CD14-positive monocyte (primary cell): ENCODE measurements at regions not wholly inside any gene's neighbourhood (a gene's known extent, or its start where the extent isn't known, plus 50 kb on each side); places are given as distances from the start of the nearest gene placed in this dataset.

Experiments used
- DNase-seq, 3 donors: peaks; one replicate each; pipeline ENCODE4 v3.0.0-alpha.2; 2011 to 2022
- H2AFZ ChIP-seq: 2 replicates; pipeline ENCODE4 v1.6.0; 2012; ENCODE audit warnings: mild to moderate bottlenecking, low read depth, low read length, inconsistent platforms; ENCODE audit not compliant: insufficient read depth, poor library complexity, severe bottlenecking
- H3K27ac ChIP-seq, 2 donors: 1 replicate in 1 of 2; 2 replicates in 1 of 2; pipeline ENCODE4 v1.5.1; 2012 to 2013; ENCODE audit warnings: low read length in 2 of 2, control low read depth in 1 of 2, inconsistent platforms in 1 of 2, low read depth in 1 of 2, mild to moderate bottlenecking in 1 of 2
- H3K27me3 ChIP-seq, 2 donors: one replicate each; pipeline versions ENCODE4 v1.6.0 to v1.6.1; 2011 to 2013; ENCODE audit warnings: low read length in 2 of 2; ENCODE audit not compliant: control insufficient read depth in 2 of 2, insufficient read depth in 2 of 2
- H3K36me3 ChIP-seq, 2 donors: replicated peaks in 1 of 2; 1 replicate in 1 of 2; 2 replicates in 1 of 2; pipeline versions ENCODE4 v1.5.1 to v1.6.1; 2012 to 2013; ENCODE audit warnings: low read length in 2 of 2, control low read depth in 1 of 2, inconsistent platforms in 1 of 2, mild to moderate bottlenecking in 1 of 2; ENCODE audit not compliant: insufficient read depth in 2 of 2, control insufficient read depth in 1 of 2
- H3K4me1 ChIP-seq, 2 donors: 1 replicate in 1 of 2; 2 replicates in 1 of 2; pipeline versions ENCODE4 v1.5.1 to v1.6.1; 2012 to 2013; ENCODE audit warnings: low read length in 2 of 2, control low read depth in 1 of 2, inconsistent platforms in 1 of 2, mild to moderate bottlenecking in 1 of 2, moderate library complexity in 1 of 2; ENCODE audit not compliant: insufficient read depth in 2 of 2, control insufficient read depth in 1 of 2
- H3K4me2 ChIP-seq: replicated peaks from 2 replicates; pipeline ENCODE3; 2012; ENCODE audit warnings: low read length, moderate library complexity, mild to moderate bottlenecking; ENCODE audit not compliant: poor library complexity, severe bottlenecking; ENCODE audit errors: extremely low read depth
- H3K4me3 ChIP-seq, 3 experiments: fragments of 200-600 bp in 1 of 3; sonication (generic) in 1 of 3; replicated peaks in 1 of 3; 1 replicate in 2 of 3; 2 replicates in 1 of 3; pipeline ENCODE4 v1.5.1; 2011 to 2013; ENCODE audit warnings: low read length in 3 of 3, mild to moderate bottlenecking in 3 of 3, control low read depth in 2 of 3, low read depth in 2 of 3, inconsistent platforms in 1 of 3, moderate library complexity in 1 of 3
- H3K79me2 ChIP-seq: 2 replicates; pipeline ENCODE4 v1.6.0; 2012; ENCODE audit warnings: mild to moderate bottlenecking, control low read depth, inconsistent platforms, low read length, moderate library complexity; ENCODE audit not compliant: insufficient read depth
- H3K9ac ChIP-seq: 2 replicates; pipeline ENCODE4 v1.6.0; 2017; ENCODE audit warnings: low read length, mild to moderate bottlenecking; ENCODE audit not compliant: insufficient read depth, poor library complexity, severe bottlenecking
- H3K9me3 ChIP-seq, 2 donors: replicated peaks in 1 of 2; 1 replicate in 1 of 2; 2 replicates in 1 of 2; pipeline versions ENCODE4 v1.5.1 to v1.6.1; 2012 to 2013; ENCODE audit warnings: low read length in 2 of 2, control low read depth in 1 of 2; ENCODE audit not compliant: control insufficient read depth in 1 of 2, insufficient read depth in 1 of 2
- H4K20me1 ChIP-seq: 2 replicates; pipeline ENCODE4 v1.6.0; 2012; ENCODE audit warnings: mild to moderate bottlenecking, low read length, control low read depth, moderate library complexity; ENCODE audit not compliant: insufficient read depth
- H3K27ac Mint-ChIP-seq, 7 donors: one replicate each; pipeline ENCODE4 v1.8.0; 2020; ENCODE audit warnings: mild to moderate bottlenecking in 7 of 7, mixed read lengths in 7 of 7, moderate library complexity in 6 of 7, inconsistent platforms in 2 of 7
- H3K27me3 Mint-ChIP-seq, 3 donors: one replicate each; pipeline ENCODE4 v1.8.0; 2021 to 2022; ENCODE audit warnings: low read depth in 3 of 3, mild to moderate bottlenecking in 3 of 3, mixed read lengths in 3 of 3, moderate library complexity in 3 of 3, inconsistent platforms in 1 of 3
- H3K36me3 Mint-ChIP-seq, 2 donors: one replicate each; pipeline ENCODE4 v1.8.0; 2020; ENCODE audit warnings: mixed read lengths in 2 of 2, inconsistent platforms in 1 of 2, mild to moderate bottlenecking in 1 of 2
- H3K4me1 Mint-ChIP-seq: one replicate; pipeline ENCODE4 v1.8.0; 2020; ENCODE audit warnings: mild to moderate bottlenecking, mixed read lengths
- H3K4me3 Mint-ChIP-seq, 2 donors: one replicate each; pipeline ENCODE4 v1.8.0; 2020; ENCODE audit warnings: mild to moderate bottlenecking in 2 of 2, mixed read lengths in 2 of 2, moderate library complexity in 1 of 2
- H3K9me3 Mint-ChIP-seq, 7 donors: one replicate each; pipeline ENCODE4 v1.8.0; 2020 to 2022; ENCODE audit warnings: mixed read lengths in 7 of 7, mild to moderate bottlenecking in 6 of 7, moderate library complexity in 6 of 7, inconsistent platforms in 2 of 7
- WGBS: methylation state at CpG from one replicate; pipeline ENCODE4 v1.1.5; 2013; ENCODE audit warnings: missing lambda C conversion rate; ENCODE audit not compliant: insufficient coverage; 5-methylcytosine and 5-hydroxymethylcytosine counted together
- intact Hi-C, 2 donors: fragments of 100-400 bp; cut with micrococcal nuclease; formaldehyde crosslinking; loops; one replicate each; pipeline versions ENCODE4 v1.15.0 to v1.15.1; 2023
- TF ChIP-seq, protein P1 (sequence below): fragments of 200-600 bp; IDR thresholded peaks from one replicate; pipeline ENCODE4 v1.8.0; 2022; ENCODE audit warnings: antibody characterized with exemption, mild to moderate bottlenecking

DNA sequence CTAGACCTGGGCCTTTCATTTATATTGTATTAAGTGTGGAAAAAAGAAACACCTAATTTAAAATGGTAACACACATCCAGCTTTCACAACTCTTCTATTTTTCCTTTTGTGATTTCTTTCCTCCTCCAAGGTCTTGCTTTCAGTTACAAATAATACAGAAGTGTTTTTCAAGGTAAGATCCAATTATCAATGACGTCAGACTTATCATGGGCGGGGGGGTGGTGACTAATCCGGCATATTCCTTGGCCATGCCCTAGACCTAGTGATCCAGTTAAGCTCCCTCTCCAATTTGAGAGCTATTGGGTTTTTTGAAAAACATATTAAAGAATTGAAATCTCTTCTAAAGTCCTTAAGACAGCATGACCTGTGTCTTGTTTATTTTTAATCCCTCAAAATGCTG, 669.9 kb upstream of the NR5A2 start:
- TF ChIP-seq, protein P1, sequence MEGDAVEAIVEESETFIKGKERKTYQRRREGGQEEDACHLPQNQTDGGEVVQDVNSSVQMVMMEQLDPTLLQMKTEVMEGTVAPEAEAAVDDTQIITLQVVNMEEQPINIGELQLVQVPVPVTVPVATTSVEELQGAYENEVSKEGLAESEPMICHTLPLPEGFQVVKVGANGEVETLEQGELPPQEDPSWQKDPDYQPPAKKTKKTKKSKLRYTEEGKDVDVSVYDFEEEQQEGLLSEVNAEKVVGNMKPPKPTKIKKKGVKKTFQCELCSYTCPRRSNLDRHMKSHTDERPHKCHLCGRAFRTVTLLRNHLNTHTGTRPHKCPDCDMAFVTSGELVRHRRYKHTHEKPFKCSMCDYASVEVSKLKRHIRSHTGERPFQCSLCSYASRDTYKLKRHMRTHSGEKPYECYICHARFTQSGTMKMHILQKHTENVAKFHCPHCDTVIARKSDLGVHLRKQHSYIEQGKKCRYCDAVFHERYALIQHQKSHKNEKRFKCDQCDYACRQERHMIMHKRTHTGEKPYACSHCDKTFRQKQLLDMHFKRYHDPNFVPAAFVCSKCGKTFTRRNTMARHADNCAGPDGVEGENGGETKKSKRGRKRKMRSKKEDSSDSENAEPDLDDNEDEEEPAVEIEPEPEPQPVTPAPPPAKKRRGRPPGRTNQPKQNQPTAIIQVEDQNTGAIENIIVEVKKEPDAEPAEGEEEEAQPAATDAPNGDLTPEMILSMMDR: no peak
- no CpG with 5 or more reads among the region's 3 CpGs for WGBS
- H2AFZ ChIP-seq: no peak overlapping the region
- Mint-ChIP-seq H3K4me3 (no peak overlapping the region), H3K27me3 (no peaks in the 10 kb centered on the region), H3K9me3 (peaks cover 0 to 17% (median 9%) of the 10 kb centered on the region in 7 donors), H3K4me1 (no peaks in the 10 kb centered on the region), H3K36me3 (no peaks in the 10 kb centered on the region), H3K27ac (no peak overlapping the region)
- H4K20me1 ChIP-seq: no peaks in the 10 kb centered on the region
- H3K9ac ChIP-seq: no peak overlapping the region
- intact Hi-C loops: no loop called here
- no peaks in the 10 kb centered on the region for H3K79me2 ChIP-seq
- no peak overlapping the region for H3K4me2 ChIP-seq
- no peaks in the 10 kb centered on the region for H3K9me3 ChIP-seq
- no peak overlapping the region for H3K27ac ChIP-seq
- DNase-seq: no peak
- no peaks in the 10 kb centered on the region for H3K27me3 ChIP-seq
- H3K4me3 ChIP-seq: no peak overlapping the region
- H3K36me3 ChIP-seq: no peaks in the 10 kb centered on the region
- no peaks in the 10 kb centered on the region for H3K4me1 ChIP-seq

DNA sequence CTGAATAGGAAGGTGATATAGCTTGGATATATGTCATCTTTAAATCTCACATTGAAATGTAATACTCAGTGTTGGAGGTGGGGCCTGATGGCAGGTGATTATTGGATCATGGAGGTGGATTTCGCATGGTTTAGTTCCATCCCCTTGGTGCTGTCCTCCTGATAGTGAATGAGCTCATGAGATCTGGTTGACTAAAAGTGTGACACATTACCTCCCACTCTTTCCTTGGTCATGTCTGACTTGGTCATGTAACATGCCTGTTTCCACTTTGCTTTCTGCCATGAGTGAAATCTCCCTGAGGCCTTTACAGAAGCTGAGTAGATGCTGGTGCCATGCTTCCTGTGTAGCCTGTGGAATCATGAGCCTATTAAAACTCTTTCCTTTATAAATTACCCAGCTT, 664.5 kb upstream of the NR5A2 start:
- TF ChIP-seq, protein P1: no peak

More for the DNA sequence above, 664.5 kb upstream of the NR5A2 start:
- DNase-seq: no peak
- Mint-ChIP-seq H3K4me1 (no peaks in the 10 kb centered on the region), H3K4me3 (no peak overlapping the region), H3K27ac (no peak overlapping the region), H3K36me3 (no peaks in the 10 kb centered on the region), H3K27me3 (no peaks in the 10 kb centered on the region), H3K9me3 (peaks cover 0 to 10% (median 6%) of the 10 kb centered on the region in 7 donors)
- Histone ChIP-seq H3K4me3 (no peak overlapping the region), H3K27ac (no peak overlapping the region), H3K27me3 (no peaks in the 10 kb centered on the region), H3K36me3 (no peaks in the 10 kb centered on the region), H3K4me2 (no peak overlapping the region), H3K4me1 (no peaks in the 10 kb centered on the region), H2AFZ (no peak overlapping the region), H3K9me3 (no peaks in the 10 kb centered on the region), H3K79me2 (no peaks in the 10 kb centered on the region), H4K20me1 (no peaks in the 10 kb centered on the region), H3K9ac (no peak overlapping the region)
- WGBS: no CpG with 5 or more reads among the region's 1 CpG
- intact Hi-C loops: no loop called here
